Islet of Langerhans (tissue), 1 donor: ENCODE measurements at regions not wholly inside any gene's neighbourhood (a gene's known extent, or its start where the extent isn't known, plus 50 kb on each side); places are given as distances from the start of the nearest gene placed in this dataset.

Experiments
- FAIRE-seq: peaks from one replicate; lab custom pipeline; 2011; peaks lifted over from hg19 to GRCh38; lab: Jason Lieb, UNC

- FAIRE-seq = no peak
Observed at GRCh38 chr4:176843710-176844109, 51.0 kb upstream of the VEGFC start.

GRCh38 chr4:176844448-176844847, 51.7 kb upstream of the VEGFC start:
- FAIRE-seq = no peak

- no peak for FAIRE-seq
Observed at GRCh38 chr4:176845636-176846035, 52.9 kb upstream of the VEGFC start.

GRCh38 chr4:176849076-176849475, 56.4 kb upstream of the VEGFC start:
- no peak for FAIRE-seq

GRCh38 chr4:176850436-176850835, 57.7 kb upstream of the VEGFC start:
- FAIRE-seq = no peak

GRCh38 chr4:176856421-176856820, 63.7 kb upstream of the VEGFC start:
- no peak for FAIRE-seq

- FAIRE-seq = no peak
Observed at GRCh38 chr4:176858839-176859238, 66.1 kb upstream of the VEGFC start.

GRCh38 chr4:176864238-176864637, 71.5 kb upstream of the VEGFC start:
- no peak for FAIRE-seq

GRCh38 chr4:176868676-176869075, 76.0 kb upstream of the VEGFC start:
- FAIRE-seq = no peak

- no peak for FAIRE-seq
Observed at GRCh38 chr4:176872461-176872860, 79.7 kb upstream of the VEGFC start.

- FAIRE-seq = no peak
Observed at GRCh38 chr4:176874721-176875445, 82.2 kb upstream of the VEGFC start.

GRCh38 chr4:176875446-176875930, 82.8 kb upstream of the VEGFC start:
- no peak for FAIRE-seq

- FAIRE-seq = no peak
Observed at GRCh38 chr4:176879380-176880116, 86.8 kb upstream of the VEGFC start.

- no peak for FAIRE-seq
Observed at GRCh38 chr4:176882206-176882605, 89.5 kb upstream of the VEGFC start.

- no peak for FAIRE-seq
Observed at GRCh38 chr4:176883108-176883550, 90.4 kb upstream of the VEGFC start.

GRCh38 chr4:176883681-176884418, 91.1 kb upstream of the VEGFC start:
- FAIRE-seq = no peak

- FAIRE-seq = no peak
Observed at GRCh38 chr4:176885224-176885623, 92.5 kb upstream of the VEGFC start.

GRCh38 chr4:176886135-176886534, 93.4 kb upstream of the VEGFC start:
- FAIRE-seq = no peak

- FAIRE-seq = no peak
Observed at GRCh38 chr4:176889776-176890175, 97.1 kb upstream of the VEGFC start.

- no peak for FAIRE-seq
Observed at GRCh38 chr4:176894498-176894897, 101.8 kb upstream of the VEGFC start.

- no peak for FAIRE-seq
Observed at GRCh38 chr4:176896211-176896610, 103.5 kb upstream of the VEGFC start.

GRCh38 chr4:176897226-176897625, 104.5 kb upstream of the VEGFC start:
- FAIRE-seq = no peak

GRCh38 chr4:176898791-176899190, 106.1 kb upstream of the VEGFC start:
- FAIRE-seq = no peak
